ENCODE measurements at regions not wholly inside any gene's neighbourhood (a gene's known extent, or its start where the extent isn't known, plus 50 kb on each side); places are given as distances from the start of the nearest gene placed in this dataset.

DNA sequence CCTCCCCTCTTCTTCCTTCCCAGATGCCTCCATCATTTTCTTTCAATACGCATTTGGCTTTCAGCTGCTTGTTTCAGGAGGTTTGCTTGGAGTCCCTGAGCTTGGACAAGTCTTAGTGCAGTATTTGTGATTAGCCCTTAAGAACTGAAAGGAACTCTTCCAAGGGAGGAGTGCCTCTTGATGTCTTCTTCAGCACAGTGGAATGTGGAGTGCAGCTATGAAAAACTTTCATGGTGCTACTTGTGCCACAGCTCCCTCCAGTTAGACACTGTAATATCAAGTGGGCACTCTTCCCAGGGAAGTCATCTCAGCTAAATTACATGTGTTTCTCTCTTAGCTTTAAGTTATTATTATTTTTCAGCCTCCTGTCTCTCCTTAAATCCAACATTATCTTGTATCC is 173.1 kb downstream of the NECTIN3 start:
- Histone ChIP-seq H3K9ac (no peak overlapping the region), H3K36me3 (no peaks in the 10 kb centered on the region), H3K27me3 (no peaks in the 10 kb centered on the region), H3K4me2 (no peak overlapping the region), H3K27ac (no peak overlapping the region), H3K9me3 (replicated peaks in 1 of 11) (peaks cover 19 to 23% (median 23%) of the 10 kb centered on the region in 11 experiments), H3K4me1 (no peaks in the 10 kb centered on the region), H3K4me3 (no peak overlapping the region), H4K20me1 (no peaks in the 10 kb centered on the region)
- TF ChIP-seq Cebpa-rat (IDR thresholded peaks at IDR 0.05), result no peak

DNA sequence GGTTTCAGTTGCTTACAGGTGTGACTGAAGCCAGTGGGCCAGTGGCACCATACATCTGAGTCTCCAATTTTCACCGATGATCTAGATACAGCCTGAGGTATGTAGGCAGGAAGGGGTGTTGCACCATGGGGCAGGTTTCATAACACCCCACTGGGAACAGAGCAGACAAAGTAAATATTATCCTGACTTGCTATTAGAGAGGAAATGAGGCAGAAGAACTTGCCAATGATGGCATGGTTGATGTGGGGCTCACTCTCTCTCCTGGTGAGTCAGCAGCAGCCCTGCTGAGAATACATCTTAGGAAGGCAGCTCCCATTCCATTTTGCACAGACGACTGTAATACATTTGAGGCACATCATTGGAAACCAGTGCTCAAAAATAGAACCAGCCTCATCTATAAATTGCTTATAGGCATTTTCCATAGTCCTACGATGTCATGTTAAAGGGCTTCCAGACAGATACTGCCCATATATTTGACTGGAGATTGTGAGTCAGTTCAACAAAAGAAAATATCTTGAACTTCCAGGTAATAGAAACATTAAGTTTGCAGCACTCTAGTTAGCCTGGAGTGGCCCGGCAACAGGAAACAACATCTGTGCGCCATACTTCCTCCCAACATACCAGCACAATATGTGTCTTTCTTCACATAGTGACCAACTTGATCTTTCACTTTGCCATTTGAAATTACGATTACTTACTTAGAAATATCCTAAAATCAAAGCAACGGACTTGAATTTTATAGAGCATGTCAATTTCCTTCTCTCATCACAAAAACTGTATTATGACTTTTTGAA is 175.5 kb downstream of the NECTIN3 start:
- Histone ChIP-seq H3K4me2 (peak overlapping the region in 1 of 11 experiments; percentile 3; a peak in 1 of 22 replicates), H3K27me3 (no peaks in the 10 kb centered on the region), H3K4me1 (no peaks in the 10 kb centered on the region), H3K9ac (no peak overlapping the region), H3K27ac (no peak overlapping the region), H4K20me1 (no peaks in the 10 kb centered on the region), H3K4me3 (no peak overlapping the region), H3K36me3 (no peaks in the 10 kb centered on the region), H3K9me3 (replicated peaks in 1 of 11) (peaks cover 13 to 16% (median 14%) of the 10 kb centered on the region in 11 experiments)
- TF ChIP-seq Cebpa-rat (IDR thresholded peaks at IDR 0.05), result no peak

DNA sequence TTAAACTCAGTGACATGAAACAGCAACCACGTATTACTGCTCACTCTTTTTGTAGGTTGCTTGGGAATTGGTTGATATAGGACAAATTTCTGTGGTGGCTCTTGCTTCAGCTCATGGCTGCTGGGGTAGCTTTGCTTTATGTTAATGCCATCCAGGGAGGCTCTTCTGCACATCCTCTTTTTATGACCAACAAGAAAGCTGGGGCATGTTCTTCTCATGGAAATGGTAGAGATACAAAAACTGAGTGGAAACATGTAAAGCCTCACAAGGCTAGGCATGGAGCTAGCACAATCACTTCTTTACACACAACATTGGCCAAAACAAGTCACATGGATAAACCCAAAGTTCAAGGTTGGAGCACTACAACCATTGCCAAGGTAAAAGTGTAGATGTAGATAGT is 176.8 kb downstream of the NECTIN3 start:
- Histone ChIP-seq H3K27ac (no peak overlapping the region), H3K4me3 (no peak overlapping the region), H3K9ac (no peak overlapping the region), H3K27me3 (no peaks in the 10 kb centered on the region), H3K4me1 (no peaks in the 10 kb centered on the region), H4K20me1 (no peaks in the 10 kb centered on the region), H3K4me2 (no peak overlapping the region), H3K9me3 (replicated peaks in 1 of 11) (peaks cover 1 to 3% (median 2%) of the 10 kb centered on the region in 11 experiments), H3K36me3 (no peaks in the 10 kb centered on the region)
- no peak for TF ChIP-seq Cebpa-rat (IDR thresholded peaks at IDR 0.05)

DNA sequence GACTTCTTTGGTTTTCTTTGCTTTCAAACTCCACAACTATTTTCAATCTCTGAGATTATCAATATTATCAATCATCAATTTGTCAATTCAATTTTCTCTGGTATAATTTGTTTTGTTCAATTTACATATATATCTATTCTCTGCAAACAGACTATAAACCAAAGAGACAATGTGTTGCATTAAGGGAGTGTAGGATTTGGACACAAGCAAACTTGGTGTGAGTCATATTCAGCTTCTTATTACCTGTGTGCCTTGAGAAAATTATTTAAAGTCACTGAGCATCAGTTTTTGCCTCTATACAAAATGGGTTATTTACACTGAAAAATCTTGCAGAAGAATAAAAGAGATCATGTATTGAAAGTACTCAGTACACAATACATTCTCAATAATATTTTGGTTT is 177.8 kb downstream of the NECTIN3 start:
- no peaks in the 10 kb centered on the region for H3K27me3 ChIP-seq
- H4K20me1 ChIP-seq, result no peaks in the 10 kb centered on the region
- no peaks in the 10 kb centered on the region for H3K9me3 ChIP-seq (replicated peaks in 1 of 11)
- H3K27ac ChIP-seq, result no peak overlapping the region
- no peak for TF ChIP-seq Cebpa-rat (IDR thresholded peaks at IDR 0.05)
- no peak overlapping the region for H3K4me2 ChIP-seq
- no peaks in the 10 kb centered on the region for H3K36me3 ChIP-seq
- H3K9ac ChIP-seq, result no peak overlapping the region
- no peak overlapping the region for H3K4me3 ChIP-seq
- H3K4me1 ChIP-seq, result no peaks in the 10 kb centered on the region

DNA sequence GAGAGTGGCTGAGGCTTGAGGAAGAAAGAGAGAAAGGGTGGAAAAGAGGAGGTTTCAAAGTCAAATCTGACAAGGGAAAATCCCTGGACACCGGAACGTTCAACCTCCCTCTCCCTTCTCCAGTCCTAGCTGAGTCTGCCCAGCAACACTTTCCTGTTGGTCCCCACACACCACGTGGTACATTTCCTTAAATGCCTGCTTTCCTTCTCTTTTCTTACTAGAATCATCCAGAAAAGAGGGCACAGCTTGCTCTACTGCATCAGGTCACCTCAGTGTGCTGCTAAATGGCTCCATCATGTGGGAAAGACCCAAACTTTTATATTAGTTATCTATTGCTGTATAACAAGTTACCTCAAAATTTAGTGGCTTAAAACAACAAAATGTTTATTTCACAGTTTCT is 181.2 kb downstream of the NECTIN3 start:
- H3K9ac ChIP-seq, result no peak overlapping the region
- H3K27ac ChIP-seq, result no peak overlapping the region
- H3K4me1 ChIP-seq, result no peaks in the 10 kb centered on the region
- H3K27me3 ChIP-seq, result no peaks in the 10 kb centered on the region
- TF ChIP-seq Cebpa-rat (IDR thresholded peaks at IDR 0.05), result no peak
- no peak overlapping the region for H3K4me3 ChIP-seq
- no peaks in the 10 kb centered on the region for H3K9me3 ChIP-seq (replicated peaks in 1 of 11)
- H4K20me1 ChIP-seq, result no peaks in the 10 kb centered on the region
- H3K4me2 ChIP-seq, result no peak overlapping the region
- no peaks in the 10 kb centered on the region for H3K36me3 ChIP-seq

DNA sequence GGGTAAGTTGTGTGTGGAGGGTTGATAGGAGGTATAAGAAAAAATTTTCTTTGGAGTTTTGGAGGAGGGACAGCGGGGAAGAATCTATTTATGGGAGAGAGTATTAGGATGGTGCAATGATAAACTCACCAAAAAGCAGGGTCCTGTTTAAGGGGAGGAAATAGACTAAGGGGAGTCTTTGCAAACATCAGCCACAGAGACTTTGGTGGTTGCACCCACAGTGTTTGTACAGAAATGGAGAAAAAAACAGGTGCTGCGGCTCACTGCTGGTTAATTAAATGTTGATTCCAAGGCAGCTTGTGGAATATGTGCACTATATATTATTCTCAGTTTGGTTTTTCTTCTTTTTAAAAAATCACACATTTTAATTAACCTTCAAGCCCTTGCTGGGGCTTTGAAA is 182.1 kb downstream of the NECTIN3 start:
- no peak for TF ChIP-seq Cebpa-rat (IDR thresholded peaks at IDR 0.05)

DNA sequence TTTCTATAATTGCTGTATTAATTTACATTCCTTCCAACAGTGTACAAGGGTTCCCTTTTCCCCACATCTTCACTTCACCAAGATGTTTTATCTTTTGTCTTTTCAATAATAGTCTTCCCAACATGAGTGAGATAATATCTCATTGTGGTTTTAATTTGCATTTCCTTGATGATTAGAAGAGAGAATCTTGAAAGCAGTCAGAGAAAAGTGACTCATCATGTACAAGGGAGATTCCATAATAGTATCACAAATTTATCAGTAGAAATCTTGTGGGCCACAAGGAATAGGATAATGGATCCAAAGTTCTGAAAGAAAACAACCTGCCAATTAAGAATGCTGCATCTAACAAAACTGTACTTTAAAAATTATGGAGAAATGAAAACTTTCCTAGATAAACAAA is 189.3 kb downstream of the NECTIN3 start:
- Histone ChIP-seq H3K4me1 (no peaks in the 10 kb centered on the region), H3K9me3 (replicated peaks in 1 of 11) (no peaks in the 10 kb centered on the region), H3K4me2 (no peak overlapping the region), H3K9ac (no peak overlapping the region), H3K27me3 (no peaks in the 10 kb centered on the region), H3K27ac (no peak overlapping the region), H3K36me3 (no peaks in the 10 kb centered on the region), H4K20me1 (no peaks in the 10 kb centered on the region), H3K4me3 (no peak overlapping the region)
- no peak for TF ChIP-seq Cebpa-rat (IDR thresholded peaks at IDR 0.05)

More for the DNA sequence above, 182.1 kb downstream of the NECTIN3 start:
- no peaks in the 10 kb centered on the region for H3K4me1 ChIP-seq
- H3K9me3 ChIP-seq (replicated peaks in 1 of 11), result no peaks in the 10 kb centered on the region
- H4K20me1 ChIP-seq, result no peaks in the 10 kb centered on the region
- no peaks in the 10 kb centered on the region for H3K36me3 ChIP-seq
- H3K27ac ChIP-seq, result no peak overlapping the region
- no peak overlapping the region for H3K4me3 ChIP-seq
- no peaks in the 10 kb centered on the region for H3K27me3 ChIP-seq
- H3K9ac ChIP-seq, result no peak overlapping the region
- no peak overlapping the region for H3K4me2 ChIP-seq

DNA sequence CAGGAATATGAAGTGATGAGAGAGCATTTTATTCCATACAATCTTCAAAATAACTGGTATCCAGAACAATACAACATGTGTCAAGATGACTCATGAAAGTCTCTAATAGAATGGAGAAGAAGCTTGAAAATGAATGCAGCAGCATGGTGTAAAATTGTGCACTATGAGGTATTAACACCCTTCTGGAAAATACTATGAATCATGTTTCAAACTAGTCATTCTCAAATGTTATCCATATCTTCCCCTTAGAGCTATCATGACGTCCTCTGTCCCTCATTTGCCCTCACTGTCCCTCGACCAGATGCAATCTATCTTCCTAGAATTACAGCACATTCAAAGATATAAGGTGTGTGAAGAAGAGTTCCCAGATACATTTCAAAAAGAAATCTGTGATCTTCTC is 198.2 kb downstream of the NECTIN3 start:
- H4K20me1 ChIP-seq, result no peaks in the 10 kb centered on the region
- no peaks in the 10 kb centered on the region for H3K27me3 ChIP-seq
- no peak overlapping the region for H3K4me2 ChIP-seq
- no peak overlapping the region for H3K4me3 ChIP-seq
- peaks cover 0 to 10% (median 0%) of the 10 kb centered on the region in 11 experiments; a peak in 3 of 22 replicates for H3K9me3 ChIP-seq (replicated peaks in 1 of 11)
- H3K9ac ChIP-seq, result no peak overlapping the region
- H3K4me1 ChIP-seq, result peaks cover 0 to 6% (median 0%) of the 10 kb centered on the region in 10 experiments; a peak in 1 of 20 replicates
- no peak overlapping the region for H3K27ac ChIP-seq
- no peak for TF ChIP-seq Cebpa-rat (IDR thresholded peaks at IDR 0.05)
- H3K36me3 ChIP-seq, result no peaks in the 10 kb centered on the region

DNA sequence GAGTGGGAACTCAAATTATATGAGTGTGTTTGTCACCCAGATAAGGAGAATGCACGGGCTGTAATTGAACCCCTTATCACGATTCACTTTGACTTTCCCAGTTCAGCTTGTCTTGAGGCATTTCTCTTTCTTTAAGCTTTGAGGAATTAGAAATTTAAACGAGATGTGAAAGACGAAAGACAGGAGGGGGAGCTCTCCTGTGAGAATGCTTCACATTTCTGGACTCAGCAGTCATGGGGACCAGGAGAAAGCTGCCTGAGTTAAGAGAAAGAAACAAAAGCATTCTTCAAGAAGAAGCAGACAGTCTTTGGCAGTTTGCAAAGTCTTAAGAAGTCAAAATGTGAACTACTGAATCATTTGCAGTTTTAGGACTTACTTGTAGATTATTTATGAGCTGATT is 205.6 kb downstream of the NECTIN3 start:
- H3K27ac ChIP-seq, result no peak overlapping the region
- H3K4me1 ChIP-seq, result no peaks in the 10 kb centered on the region
- no peaks in the 10 kb centered on the region for H4K20me1 ChIP-seq
- no peaks in the 10 kb centered on the region for H3K9me3 ChIP-seq (replicated peaks in 1 of 11)
- no peaks in the 10 kb centered on the region for H3K27me3 ChIP-seq
- no peak overlapping the region for H3K4me3 ChIP-seq
- no peak overlapping the region for H3K9ac ChIP-seq
- no peak overlapping the region for H3K4me2 ChIP-seq
- no peaks in the 10 kb centered on the region for H3K36me3 ChIP-seq
- no peak for TF ChIP-seq Cebpa-rat (IDR thresholded peaks at IDR 0.05)

DNA sequence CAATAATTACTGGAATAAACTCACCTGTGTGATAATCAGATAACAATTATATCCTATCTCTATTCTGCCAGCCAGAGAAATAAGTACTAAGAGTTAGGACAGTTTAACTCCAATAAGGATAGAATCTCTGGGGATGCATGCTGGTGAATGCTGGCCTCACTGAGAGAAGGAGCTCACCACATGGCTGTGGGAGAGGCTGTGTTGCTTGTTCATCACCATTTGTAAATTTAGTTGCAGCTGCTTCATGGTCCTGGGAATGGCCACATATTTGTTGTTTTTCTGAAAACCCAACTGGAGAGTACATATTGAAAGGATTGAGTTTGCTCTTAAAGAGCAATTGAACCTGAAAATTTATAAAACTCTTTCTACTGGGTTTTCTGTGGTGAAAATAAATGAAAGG is 207.3 kb downstream of the NECTIN3 start:
- H3K9me3 ChIP-seq (replicated peaks in 1 of 11), result no peaks in the 10 kb centered on the region
- no peaks in the 10 kb centered on the region for H3K27me3 ChIP-seq
- H3K4me1 ChIP-seq, result peaks cover 0 to 3% (median 0%) of the 10 kb centered on the region in 10 experiments; a peak in 4 of 20 replicates
- no peak overlapping the region for H3K4me2 ChIP-seq
- no peak overlapping the region for H3K27ac ChIP-seq
- H4K20me1 ChIP-seq, result no peaks in the 10 kb centered on the region
- H3K9ac ChIP-seq, result no peak overlapping the region
- no peak for TF ChIP-seq Cebpa-rat (IDR thresholded peaks at IDR 0.05)
- H3K4me3 ChIP-seq, result no peak overlapping the region
- no peaks in the 10 kb centered on the region for H3K36me3 ChIP-seq
